ENCODE measurements at regions not wholly inside any gene's neighbourhood (a gene's known extent, or its start where the extent isn't known, plus 50 kb on each side); places are given as distances from the start of the nearest gene placed in this dataset.

DNA sequence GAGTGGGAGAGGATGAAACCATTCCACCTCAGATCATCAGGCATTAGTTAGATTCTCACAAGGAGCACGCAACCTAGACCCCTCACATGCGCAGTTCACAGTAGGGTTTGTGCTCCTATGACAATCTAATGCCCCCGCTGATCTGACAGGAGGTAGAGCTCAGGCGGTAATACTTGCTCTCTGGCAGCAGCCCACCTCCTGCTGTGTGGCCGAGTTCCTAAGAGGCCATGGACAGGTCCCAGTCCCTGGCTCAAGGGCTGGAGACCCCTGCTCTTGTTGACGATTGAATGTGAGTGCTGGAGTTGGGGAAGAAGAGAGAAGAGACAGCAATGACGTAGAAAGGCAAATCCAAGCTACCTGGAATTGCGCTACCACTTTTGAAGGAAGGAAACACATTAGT lies 267.2 kb downstream of the TFEC start:
- no peak overlapping the region for H3K4me3 Mint-ChIP-seq
- ATAC-seq: no peak

DNA sequence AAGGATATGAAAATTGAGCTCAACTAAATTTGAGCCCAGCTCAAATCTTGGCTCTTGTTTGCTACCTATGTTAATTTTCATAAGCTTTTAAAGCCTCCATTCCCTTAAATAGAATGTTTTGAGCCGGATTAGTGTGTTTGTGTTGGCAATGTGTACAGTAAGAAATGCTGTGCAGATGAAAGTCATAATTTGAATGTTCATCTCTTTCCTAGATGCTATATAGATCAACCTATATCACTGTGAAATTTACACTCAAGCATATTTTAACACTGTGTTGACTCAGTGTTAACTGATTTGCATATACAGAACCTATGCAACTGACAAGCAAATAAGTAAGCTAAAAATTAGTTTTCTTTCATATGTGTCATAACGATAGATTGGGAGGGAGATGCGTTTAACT lies 272.5 kb downstream of the TFEC start:
- peaks cover 2% of the 10 kb centered on the region for H3K9me3 Mint-ChIP-seq
- H3K36me3 Mint-ChIP-seq: no peaks in the 10 kb centered on the region
- no peak for DNase-seq (ENCODE audit: low spot score)
- H3K4me1 Mint-ChIP-seq (ENCODE audit: low read depth in 2 of 2): no peaks in the 10 kb centered on the region
- no peak overlapping the region for H3K27ac Mint-ChIP-seq
- ATAC-seq: no peak
- no peak overlapping the region for H3K4me3 Mint-ChIP-seq
- H3K27me3 Mint-ChIP-seq: no peaks in the 10 kb centered on the region

More for the DNA sequence above, 267.2 kb downstream of the TFEC start:
- no peaks in the 10 kb centered on the region for H3K27me3 Mint-ChIP-seq
- H3K36me3 Mint-ChIP-seq: no peaks in the 10 kb centered on the region
- H3K9me3 Mint-ChIP-seq: peaks cover 3% of the 10 kb centered on the region
- H3K27ac Mint-ChIP-seq: no peak overlapping the region
- H3K4me1 Mint-ChIP-seq (ENCODE audit: low read depth in 2 of 2): no peaks in the 10 kb centered on the region
- no peak for DNase-seq (ENCODE audit: low spot score)

GRCh38 chr7:115754226-115754625 lies 276.3 kb downstream of the TFEC start:
- Mint-ChIP-seq H3K4me3 (no peak overlapping the region), H3K4me1 (ENCODE audit: low read depth in 2 of 2) (no peaks in the 10 kb centered on the region), H3K27me3 (peaks cover 0 to 7% of the 10 kb centered on the region in 2 donors), H3K9me3 (peaks cover 2% of the 10 kb centered on the region), H3K27ac (no peak overlapping the region), H3K36me3 (no peaks in the 10 kb centered on the region)
- ATAC-seq (no peak), DNase-seq (ENCODE audit: low spot score) (no peak)

GRCh38 chr7:115749924-115750323 lies 280.6 kb downstream of the TFEC start:
- Mint-ChIP-seq H3K27me3 (peaks cover 0 to 7% of the 10 kb centered on the region in 2 donors), H3K4me3 (no peak overlapping the region), H3K4me1 (ENCODE audit: low read depth in 2 of 2) (no peaks in the 10 kb centered on the region), H3K27ac (no peak overlapping the region), H3K9me3 (no peaks in the 10 kb centered on the region), H3K36me3 (no peaks in the 10 kb centered on the region)
- ATAC-seq (no peak), DNase-seq (ENCODE audit: low spot score) (no peak)

- H3K27me3 Mint-ChIP-seq: peaks cover 0 to 7% of the 10 kb centered on the region in 2 donors
- no peaks in the 10 kb centered on the region for H3K9me3 Mint-ChIP-seq
- ATAC-seq (no peak), DNase-seq (ENCODE audit: low spot score) (no peak)
- no peaks in the 10 kb centered on the region for H3K4me1 Mint-ChIP-seq (ENCODE audit: low read depth in 2 of 2)
- no peak overlapping the region for H3K27ac Mint-ChIP-seq
- H3K4me3 Mint-ChIP-seq: no peak overlapping the region
- H3K36me3 Mint-ChIP-seq: no peaks in the 10 kb centered on the region
Observed at GRCh38 chr7:115748123-115748738, 282.3 kb downstream of the TFEC start.

- Mint-ChIP-seq H3K4me3 (no peak overlapping the region), H3K27ac (no peak overlapping the region), H3K4me1 (ENCODE audit: low read depth in 2 of 2) (no peaks in the 10 kb centered on the region), H3K36me3 (no peaks in the 10 kb centered on the region), H3K27me3 (peaks cover 0 to 7% of the 10 kb centered on the region in 2 donors), H3K9me3 (no peaks in the 10 kb centered on the region)
- no peak for DNase-seq (ENCODE audit: low spot score)
- ATAC-seq: no peak
Observed at GRCh38 chr7:115747174-115747573, 283.4 kb downstream of the TFEC start.

DNA sequence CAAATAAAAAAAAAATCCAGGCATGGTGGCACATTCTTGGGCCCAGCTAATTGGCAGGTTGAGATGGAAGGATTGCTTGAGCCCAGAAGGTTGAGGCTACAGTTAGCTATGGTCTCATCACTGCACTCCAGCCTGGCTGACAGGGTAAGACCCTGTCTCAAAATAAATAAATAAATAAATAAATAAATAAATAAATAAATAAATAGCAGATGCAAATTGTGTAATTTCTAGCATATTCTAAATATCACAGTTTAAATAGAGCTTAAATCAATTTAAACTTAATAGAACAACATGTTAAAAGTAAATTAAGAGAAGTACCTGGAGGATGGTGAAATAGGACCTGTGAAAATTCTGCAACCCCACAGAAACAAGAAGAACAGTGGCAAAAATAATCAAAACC lies 290.5 kb downstream of the TFEC start:
- Mint-ChIP-seq H3K27me3 (no peaks in the 10 kb centered on the region), H3K4me3 (no peak overlapping the region), H3K27ac (no peak overlapping the region), H3K36me3 (no peaks in the 10 kb centered on the region), H3K4me1 (ENCODE audit: low read depth in 2 of 2) (no peaks in the 10 kb centered on the region), H3K9me3 (no peaks in the 10 kb centered on the region)
- DNase-seq (ENCODE audit: low spot score) (no peak), ATAC-seq (no peak)

GRCh38 chr7:115734641-115735040 lies 295.9 kb downstream of the TFEC start:
- Mint-ChIP-seq H3K27ac (no peak overlapping the region), H3K36me3 (no peaks in the 10 kb centered on the region), H3K4me3 (no peak overlapping the region), H3K4me1 (ENCODE audit: low read depth in 2 of 2) (no peaks in the 10 kb centered on the region), H3K27me3 (no peaks in the 10 kb centered on the region), H3K9me3 (no peaks in the 10 kb centered on the region)
- ATAC-seq: no peak
- DNase-seq (ENCODE audit: low spot score): no peak

DNA sequence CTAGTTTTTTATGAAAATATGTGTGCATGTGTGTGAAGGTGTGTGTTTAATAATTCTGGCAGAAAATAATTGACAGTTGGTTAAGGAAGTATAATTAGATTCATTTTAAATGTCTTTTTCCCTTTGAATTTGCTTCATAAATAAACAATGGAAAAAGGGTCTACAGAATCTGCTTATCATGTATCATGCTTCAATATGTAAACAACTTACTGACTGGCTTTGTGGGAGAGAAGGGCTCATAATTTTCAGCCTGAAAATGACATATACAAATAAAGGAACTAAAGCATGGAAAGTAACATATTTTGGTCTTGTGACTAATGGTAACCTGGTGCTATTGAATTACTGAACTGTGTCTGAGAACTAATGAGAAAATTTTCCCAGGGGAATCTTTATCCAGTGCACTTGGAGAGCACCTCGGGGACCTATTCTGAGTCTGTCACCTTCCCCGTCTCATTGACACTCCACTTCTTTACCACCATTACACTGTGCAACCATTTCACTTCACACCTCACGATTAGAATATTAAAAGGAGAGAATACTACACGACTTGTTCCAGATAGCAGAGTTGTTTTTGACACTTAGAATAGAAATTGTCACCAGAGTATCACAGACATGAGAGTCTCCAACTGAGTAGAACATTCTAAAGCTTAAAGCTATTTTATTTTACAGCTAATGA lies 298.6 kb downstream of the TFEC start:
- H3K27me3 Mint-ChIP-seq: no peaks in the 10 kb centered on the region
- H3K36me3 Mint-ChIP-seq: no peaks in the 10 kb centered on the region
- ATAC-seq: no peak
- H3K4me1 Mint-ChIP-seq (ENCODE audit: low read depth in 2 of 2): no peaks in the 10 kb centered on the region
- no peak overlapping the region for H3K27ac Mint-ChIP-seq
- DNase-seq (ENCODE audit: low spot score): no peak
- no peaks in the 10 kb centered on the region for H3K9me3 Mint-ChIP-seq
- H3K4me3 Mint-ChIP-seq: no peak overlapping the region

DNA sequence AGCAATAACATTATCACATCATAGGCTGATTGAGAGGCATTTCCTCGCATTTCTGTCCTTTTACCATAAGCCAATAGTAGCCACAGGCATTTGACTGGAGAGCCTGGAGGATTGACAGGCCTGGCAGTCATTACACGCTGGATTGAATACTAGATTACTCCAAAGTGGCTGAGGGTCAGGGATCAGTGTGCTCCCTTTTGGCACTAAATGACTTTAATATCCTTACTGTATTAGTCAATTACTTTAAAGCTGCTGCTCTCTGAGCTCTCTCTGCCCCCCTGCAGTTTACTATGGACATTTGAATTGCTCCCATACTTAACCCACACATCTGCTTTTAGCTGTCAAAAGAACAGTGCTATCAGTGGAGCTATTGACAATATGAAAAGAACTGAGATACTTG lies 302.0 kb downstream of the TFEC start:
- H3K27me3 Mint-ChIP-seq: no peaks in the 10 kb centered on the region
- DNase-seq (ENCODE audit: low spot score) (no peak), ATAC-seq (no peak)
- no peaks in the 10 kb centered on the region for H3K36me3 Mint-ChIP-seq
- H3K9me3 Mint-ChIP-seq: no peaks in the 10 kb centered on the region
- H3K27ac Mint-ChIP-seq: no peak overlapping the region
- no peaks in the 10 kb centered on the region for H3K4me1 Mint-ChIP-seq (ENCODE audit: low read depth in 2 of 2)
- H3K4me3 Mint-ChIP-seq: no peak overlapping the region

DNA sequence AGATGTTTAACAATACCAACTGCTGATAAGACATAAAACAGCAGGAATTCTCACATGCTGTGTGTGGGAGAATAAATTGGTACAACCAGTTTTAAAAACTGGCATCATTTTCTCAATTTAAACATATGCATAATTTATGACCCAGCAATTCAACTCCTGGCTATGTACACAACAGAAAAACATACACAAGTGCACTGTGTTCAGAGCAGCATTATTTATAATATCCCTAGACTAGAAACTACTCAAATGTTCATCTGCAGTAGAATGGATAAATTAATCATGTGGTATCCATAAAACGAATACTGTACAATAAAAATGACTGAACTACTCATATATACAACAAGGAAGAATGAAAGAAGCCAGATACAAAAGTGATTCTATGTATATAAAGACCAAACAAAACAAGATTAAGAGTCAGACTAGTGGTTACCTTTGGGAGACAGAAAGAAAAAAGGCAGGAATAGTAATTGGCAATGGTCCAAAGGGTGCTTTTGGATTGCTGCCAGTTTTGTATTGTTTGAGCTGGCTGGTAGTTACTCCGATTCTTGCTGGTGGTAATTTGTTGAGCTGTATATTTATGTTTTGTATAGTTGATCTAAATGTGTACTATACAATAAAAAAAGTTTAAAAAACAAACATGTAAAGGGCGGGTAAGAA lies 306.0 kb downstream of the TFEC start:
- Mint-ChIP-seq H3K27ac (no peak overlapping the region), H3K36me3 (no peaks in the 10 kb centered on the region), H3K4me3 (no peak overlapping the region), H3K9me3 (no peaks in the 10 kb centered on the region), H3K4me1 (ENCODE audit: low read depth in 2 of 2) (peaks cover 0 to 4% of the 10 kb centered on the region in 2 donors), H3K27me3 (no peaks in the 10 kb centered on the region)
- DNase-seq (ENCODE audit: low spot score) (no peak), ATAC-seq (no peak)

GRCh38 chr7:115722302-115722977 lies 308.1 kb downstream of the TFEC start:
- Mint-ChIP-seq H3K9me3 (no peaks in the 10 kb centered on the region), H3K27ac (no peak overlapping the region), H3K4me3 (no peak overlapping the region), H3K27me3 (no peaks in the 10 kb centered on the region), H3K4me1 (ENCODE audit: low read depth in 2 of 2) (peaks cover 0 to 4% of the 10 kb centered on the region in 2 donors), H3K36me3 (no peaks in the 10 kb centered on the region)
- no peak for ATAC-seq
- no peak for DNase-seq (ENCODE audit: low spot score)

- DNase-seq (ENCODE audit: low spot score) (no peak), ATAC-seq (no peak)
- no peaks in the 10 kb centered on the region for H3K36me3 Mint-ChIP-seq
- H3K9me3 Mint-ChIP-seq: no peaks in the 10 kb centered on the region
- H3K4me1 Mint-ChIP-seq (ENCODE audit: low read depth in 2 of 2): peaks cover 0 to 4% of the 10 kb centered on the region in 2 donors
- H3K4me3 Mint-ChIP-seq: no peak overlapping the region
- no peaks in the 10 kb centered on the region for H3K27me3 Mint-ChIP-seq
- no peak overlapping the region for H3K27ac Mint-ChIP-seq
Observed at GRCh38 chr7:115721293-115722217, 309.0 kb downstream of the TFEC start.
